Activated CD8-positive, alpha-beta T cell treated with anti-CD3 and anti-CD28 coated beads, Interleukin-2, amount 10 ng/mL, durations not matched to agents 7 days and 5 days (primary cell): ENCODE measurements at regions not wholly inside any gene's neighbourhood (a gene's known extent, or its start where the extent isn't known, plus 50 kb on each side); places are given as distances from the start of the nearest gene placed in this dataset.
"Not testable (repeated sequence)": the region's sequence is repeated elsewhere in the genome, so short reads cannot be mapped to it uniquely, and the experiment has no call there.

Source experiments
- ATAC-seq: fragments of 150-1000 bp; cut with Tn5 transposase; one replicate; pipeline ENCODE4 v1.10.0; 2021; ENCODE audit warnings: moderate library complexity
- CTCF ChIA-PET: fragments of 350-600 bp; sonication (Branson Sonifier 250); formaldehyde crosslinking; loops from one replicate; lab custom pipeline; 2021; ENCODE audit warnings: antibody characterized with exemption; lab: Charles Lee
- POLR2A ChIA-PET: fragments of 350-600 bp; sonication (Branson Sonifier 250); formaldehyde crosslinking; loops from one replicate; lab custom pipeline; 2021; ENCODE audit warnings: antibody characterized with exemption; lab: Charles Lee
- DNase-seq: peaks from one replicate; pipeline ENCODE4 v3.0.0-alpha.2; 2020
- H3K27ac Mint-ChIP-seq: one replicate; pipeline ENCODE4 v1.8.0; 2021; ENCODE audit warnings: mild to moderate bottlenecking, mixed read lengths
- H3K27me3 Mint-ChIP-seq: one replicate; pipeline ENCODE4 v1.8.0; 2021; ENCODE audit warnings: low read depth, mixed read lengths
- H3K36me3 Mint-ChIP-seq: one replicate; pipeline ENCODE4 v1.8.0; 2021; ENCODE audit warnings: low read depth, mixed read lengths
- H3K4me1 Mint-ChIP-seq: one replicate; pipeline ENCODE4 v1.8.0; 2021; ENCODE audit warnings: low read depth, mixed read lengths
- H3K4me3 Mint-ChIP-seq: one replicate; pipeline ENCODE4 v1.8.0; 2021; ENCODE audit warnings: mild to moderate bottlenecking, mixed read lengths
- H3K9me3 Mint-ChIP-seq: one replicate; pipeline ENCODE4 v1.8.0; 2022; ENCODE audit warnings: mixed read lengths; ENCODE audit not compliant: insufficient read depth

- Mint-ChIP-seq H3K36me3 (no peaks in the 10 kb centered on the region), H3K27ac (no peak overlapping the region), H3K27me3 (no peaks in the 10 kb centered on the region), H3K9me3 (no peaks in the 10 kb centered on the region), H3K4me1 (no peaks in the 10 kb centered on the region), H3K4me3 (no peak overlapping the region)
- ChIA-PET POLR2A (no interaction called here), CTCF (no interaction called here)
- ATAC-seq = no peak
- no peak for DNase-seq
Observed at GRCh38 chr3:4060603-4061002, 242.6 kb upstream of the SETMAR start.

- no peak overlapping the region for H3K4me3 Mint-ChIP-seq
- H3K36me3 Mint-ChIP-seq = no peaks in the 10 kb centered on the region
- CTCF ChIA-PET = no interaction called here
- POLR2A ChIA-PET = no interaction called here
- H3K4me1 Mint-ChIP-seq = no peaks in the 10 kb centered on the region
- ATAC-seq (no peak), DNase-seq (no peak)
- H3K27ac Mint-ChIP-seq = no peak overlapping the region
- H3K27me3 Mint-ChIP-seq = no peaks in the 10 kb centered on the region
- H3K9me3 Mint-ChIP-seq = no peaks in the 10 kb centered on the region
Observed at GRCh38 chr3:4061195-4061594, 242.0 kb upstream of the SETMAR start.

GRCh38 chr3:4061783-4062360 is 241.3 kb upstream of the SETMAR start:
- Mint-ChIP-seq H3K36me3 (no peaks in the 10 kb centered on the region), H3K4me1 (no peaks in the 10 kb centered on the region), H3K27me3 (no peaks in the 10 kb centered on the region), H3K4me3 (no peak overlapping the region), H3K27ac (no peak overlapping the region), H3K9me3 (no peaks in the 10 kb centered on the region)
- CTCF ChIA-PET = no interaction called here
- DNase-seq (no peak), ATAC-seq (no peak)
- POLR2A ChIA-PET = no interaction called here

- no peaks in the 10 kb centered on the region for H3K27me3 Mint-ChIP-seq
- DNase-seq (no peak), ATAC-seq (no peak)
- ChIA-PET POLR2A (no interaction called here), CTCF (no interaction called here)
- H3K27ac Mint-ChIP-seq = no peak overlapping the region
- no peaks in the 10 kb centered on the region for H3K9me3 Mint-ChIP-seq
- no peaks in the 10 kb centered on the region for H3K4me1 Mint-ChIP-seq
- H3K4me3 Mint-ChIP-seq = no peak overlapping the region
- no peaks in the 10 kb centered on the region for H3K36me3 Mint-ChIP-seq
Observed at GRCh38 chr3:4062621-4063020, 240.5 kb upstream of the SETMAR start.

GRCh38 chr3:4063916-4064574 is 239.1 kb upstream of the SETMAR start:
- ATAC-seq (no peak), DNase-seq (no peak)
- Mint-ChIP-seq H3K36me3 (no peaks in the 10 kb centered on the region), H3K27me3 (no peaks in the 10 kb centered on the region), H3K4me1 (no peaks in the 10 kb centered on the region), H3K9me3 (no peaks in the 10 kb centered on the region), H3K4me3 (no peak overlapping the region), H3K27ac (no peak overlapping the region)
- ChIA-PET CTCF (no interaction called here), POLR2A (no interaction called here)

- POLR2A ChIA-PET = no interaction called here
- Mint-ChIP-seq H3K27ac (no peak overlapping the region), H3K36me3 (no peaks in the 10 kb centered on the region), H3K27me3 (no peaks in the 10 kb centered on the region), H3K4me1 (no peaks in the 10 kb centered on the region), H3K9me3 (no peaks in the 10 kb centered on the region), H3K4me3 (no peak overlapping the region)
- ATAC-seq (no peak), DNase-seq (no peak)
- CTCF ChIA-PET = no interaction called here
Observed at GRCh38 chr3:4065085-4065484, 238.1 kb upstream of the SETMAR start.

GRCh38 chr3:4065554-4065953 is 237.6 kb upstream of the SETMAR start:
- ATAC-seq (no peak), DNase-seq (no peak)
- H3K27me3 Mint-ChIP-seq = no peaks in the 10 kb centered on the region
- no peaks in the 10 kb centered on the region for H3K4me1 Mint-ChIP-seq
- no peak overlapping the region for H3K27ac Mint-ChIP-seq
- H3K36me3 Mint-ChIP-seq = no peaks in the 10 kb centered on the region
- H3K4me3 Mint-ChIP-seq = no peak overlapping the region
- ChIA-PET POLR2A (no interaction called here), CTCF (no interaction called here)
- H3K9me3 Mint-ChIP-seq = no peaks in the 10 kb centered on the region

GRCh38 chr3:4067893-4068292 is 235.3 kb upstream of the SETMAR start:
- Mint-ChIP-seq H3K27ac (no peak overlapping the region), H3K4me1 (no peaks in the 10 kb centered on the region), H3K4me3 (no peak overlapping the region), H3K27me3 (no peaks in the 10 kb centered on the region), H3K36me3 (no peaks in the 10 kb centered on the region), H3K9me3 (no peaks in the 10 kb centered on the region)
- DNase-seq = no peak
- CTCF ChIA-PET = no interaction called here
- POLR2A ChIA-PET = no interaction called here
- ATAC-seq = no peak

GRCh38 chr3:4069796-4070195 is 233.4 kb upstream of the SETMAR start:
- ATAC-seq = no peak
- no peaks in the 10 kb centered on the region for H3K4me1 Mint-ChIP-seq
- no peak for DNase-seq
- CTCF ChIA-PET = no interaction called here
- H3K9me3 Mint-ChIP-seq = no peaks in the 10 kb centered on the region
- H3K4me3 Mint-ChIP-seq = no peak overlapping the region
- no peaks in the 10 kb centered on the region for H3K27me3 Mint-ChIP-seq
- POLR2A ChIA-PET = no interaction called here
- no peaks in the 10 kb centered on the region for H3K36me3 Mint-ChIP-seq
- H3K27ac Mint-ChIP-seq = no peak overlapping the region

- CTCF ChIA-PET = no interaction called here
- POLR2A ChIA-PET = no interaction called here
- Mint-ChIP-seq H3K9me3 (no peaks in the 10 kb centered on the region), H3K4me1 (no peaks in the 10 kb centered on the region), H3K27me3 (no peaks in the 10 kb centered on the region), H3K27ac (no peak overlapping the region), H3K36me3 (no peaks in the 10 kb centered on the region), H3K4me3 (no peak overlapping the region)
- ATAC-seq (no peak), DNase-seq (no peak)
Observed at GRCh38 chr3:4071481-4072184, 231.5 kb upstream of the SETMAR start.

GRCh38 chr3:4077278-4077677 is 225.9 kb upstream of the SETMAR start:
- POLR2A ChIA-PET, H3K27me3 Mint-ChIP-seq, DNase-seq, H3K27ac Mint-ChIP-seq, H3K4me3 Mint-ChIP-seq, ATAC-seq, CTCF ChIA-PET, H3K9me3 Mint-ChIP-seq, H3K4me1 Mint-ChIP-seq, H3K36me3 Mint-ChIP-seq: not testable (repeated sequence)

- Mint-ChIP-seq H3K4me3 (no peak overlapping the region), H3K9me3 (no peaks in the 10 kb centered on the region), H3K4me1 (no peaks in the 10 kb centered on the region), H3K27me3 (no peaks in the 10 kb centered on the region), H3K27ac (no peak overlapping the region), H3K36me3 (no peaks in the 10 kb centered on the region)
- DNase-seq (no peak), ATAC-seq (no peak)
- CTCF ChIA-PET = no interaction called here
- POLR2A ChIA-PET = no interaction called here
Observed at GRCh38 chr3:4077950-4078349, 225.2 kb upstream of the SETMAR start.
